Right lobe of liver (tissue), 4 donors: ENCODE measurements at regions not wholly inside any gene's neighbourhood (a gene's known extent, or its start where the extent isn't known, plus 50 kb on each side); places are given as distances from the start of the nearest gene placed in this dataset.

Experiments used
- POLR2A ChIP-seq: fragments of 450-650 bp; IDR thresholded peaks from one replicate; pipeline ENCODE4 v1.6.1; 2017; ENCODE audit warnings: antibody characterized with exemption, mild to moderate bottlenecking
- TF ChIP-seq, protein P1 (sequence below), 4 donors: fragments of 200-600 bp in 3 of 4; fragments of 450-650 bp in 1 of 4; IDR thresholded peaks; one replicate each; pipeline versions ENCODE4 v1.5.1 to v1.8.0; 2016 to 2022; ENCODE audit warnings: antibody characterized with exemption in 4 of 4, mild to moderate bottlenecking in 2 of 4
- donor health status: DM: no; HTN: no; CAD: no.
- donor health status: DM: no; HTN: no; CAD: no.
- donor health status: DM: no; HTN: yes; CAD: no.

DNA sequence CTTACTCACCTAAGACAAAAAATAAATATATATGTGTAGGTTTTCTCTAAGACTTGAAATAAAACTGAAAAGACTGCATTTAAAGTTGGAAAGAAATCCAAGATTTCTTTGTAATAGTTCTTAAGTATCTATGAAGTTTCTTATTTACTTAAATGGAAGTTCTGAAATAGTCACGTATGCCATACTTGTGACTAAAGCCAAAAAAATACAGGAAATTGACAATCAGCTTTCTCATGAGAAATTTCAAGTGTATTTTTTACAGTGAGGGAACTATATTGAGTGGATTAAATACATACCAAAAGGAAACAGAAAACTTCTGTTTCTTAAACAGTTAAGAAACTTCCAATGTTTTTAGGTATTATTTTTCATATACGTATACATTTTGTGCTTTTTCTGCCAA is 188.1 kb downstream of the DPY19L2 start:
- TF ChIP-seq, protein P1, sequence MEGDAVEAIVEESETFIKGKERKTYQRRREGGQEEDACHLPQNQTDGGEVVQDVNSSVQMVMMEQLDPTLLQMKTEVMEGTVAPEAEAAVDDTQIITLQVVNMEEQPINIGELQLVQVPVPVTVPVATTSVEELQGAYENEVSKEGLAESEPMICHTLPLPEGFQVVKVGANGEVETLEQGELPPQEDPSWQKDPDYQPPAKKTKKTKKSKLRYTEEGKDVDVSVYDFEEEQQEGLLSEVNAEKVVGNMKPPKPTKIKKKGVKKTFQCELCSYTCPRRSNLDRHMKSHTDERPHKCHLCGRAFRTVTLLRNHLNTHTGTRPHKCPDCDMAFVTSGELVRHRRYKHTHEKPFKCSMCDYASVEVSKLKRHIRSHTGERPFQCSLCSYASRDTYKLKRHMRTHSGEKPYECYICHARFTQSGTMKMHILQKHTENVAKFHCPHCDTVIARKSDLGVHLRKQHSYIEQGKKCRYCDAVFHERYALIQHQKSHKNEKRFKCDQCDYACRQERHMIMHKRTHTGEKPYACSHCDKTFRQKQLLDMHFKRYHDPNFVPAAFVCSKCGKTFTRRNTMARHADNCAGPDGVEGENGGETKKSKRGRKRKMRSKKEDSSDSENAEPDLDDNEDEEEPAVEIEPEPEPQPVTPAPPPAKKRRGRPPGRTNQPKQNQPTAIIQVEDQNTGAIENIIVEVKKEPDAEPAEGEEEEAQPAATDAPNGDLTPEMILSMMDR (IDR thresholded peaks at IDR 0.05): no peak
- TF ChIP-seq POLR2A: no peak
